ENCODE measurements at regions not wholly inside any gene's neighbourhood (a gene's known extent, or its start where the extent isn't known, plus 50 kb on each side); places are given as distances from the start of the nearest gene placed in this dataset.

GRCh38 chr21:17921579-17922530 is 102.7 kb upstream of the C21orf91 start:
- no peak for DNase-seq
- intact Hi-C loops (cut with DNase I), result loop anchor here (10.0 kb wide), 1 partner anchor 247 kb away; no protein-coding TSS in a partner anchor

- intact Hi-C loops (cut with DNase I), result no loop called here
- no peak for DNase-seq
These were observed 96.8 kb upstream of the C21orf91 start for GRCh38 chr21:17915976-17916375.

GRCh38 chr21:17911628-17912027 is 92.5 kb upstream of the C21orf91 start:
- intact Hi-C loops (cut with DNase I), result no loop called here
- DNase-seq, result no peak

GRCh38 chr21:17903929-17904639 is 84.9 kb upstream of the C21orf91 start:
- intact Hi-C loops (cut with DNase I), result loop anchor here (5.0 to 10.0 kb wide), 2 partner anchors 49 to 222 kb away; no protein-coding TSS in a partner anchor

GRCh38 chr21:17903029-17903806 is 84.1 kb upstream of the C21orf91 start:
- intact Hi-C loops (cut with DNase I), result loop anchor here (5.0 to 10.0 kb wide), 2 partner anchors 48 to 221 kb away; no protein-coding TSS in a partner anchor
- DNase-seq, result no peak

More at GRCh38 chr21:17903929-17904639, 84.9 kb upstream of the C21orf91 start:
- DNase-seq, result no peak

GRCh38 chr21:17901458-17902079 is 82.4 kb upstream of the C21orf91 start:
- intact Hi-C loops (cut with DNase I), result loop anchor here (5.0 to 10.0 kb wide), 2 partner anchors 47 to 219 kb away; no protein-coding TSS in a partner anchor
- DNase-seq, result no peak

- intact Hi-C loops (cut with DNase I), result loop anchor here (5.0 to 10.0 kb wide), 2 partner anchors 46 to 219 kb away; no protein-coding TSS in a partner anchor
- DNase-seq, result no peak
These were observed 81.8 kb upstream of the C21orf91 start for GRCh38 chr21:17900990-17901385.

- no peak for DNase-seq
- intact Hi-C loops (cut with DNase I), result loop anchor here (5.0 to 10.0 kb wide), 2 partner anchors 46 to 218 kb away; no protein-coding TSS in a partner anchor
These were observed 81.3 kb upstream of the C21orf91 start for GRCh38 chr21:17900281-17900989.

- DNase-seq, result no peak
- intact Hi-C loops (cut with DNase I), result no loop called here
These were observed 70.0 kb upstream of the C21orf91 start for GRCh38 chr21:17889171-17889570.

GRCh38 chr21:17869115-17869514 is 50.0 kb upstream of the C21orf91 start:
- DNase-seq, result peak in 13 of 42 donors; percentile 13 to 60 (median 40)

More at GRCh38 chr21:17869115-17869514, 50.0 kb upstream of the C21orf91 start:
- intact Hi-C loops (cut with DNase I), result no loop called here
